ENCODE measurements at regions not wholly inside any gene's neighbourhood (a gene's known extent, or its start where the extent isn't known, plus 50 kb on each side); places are given as distances from the start of the nearest gene placed in this dataset.

- ATAC-seq (replicated peaks in 1 of 4) (no peak), DNase-seq (no peak)
- H3K4me1 ChIP-seq (ENCODE audit: control insufficient read depth in 1 of 2, extremely low read depth in 1 of 2, insufficient read depth in 2 of 2, low read length in 2 of 2), result no peaks in the 10 kb centered on the region
- H3K27me3 Mint-ChIP-seq, result no peaks in the 10 kb centered on the region
- peaks cover 0 to 5% (median 0%) of the 10 kb centered on the region in 3 donors for H3K9me3 Mint-ChIP-seq
- no peak overlapping the region for H3K27ac Mint-ChIP-seq
- 87% methylated on average over 3 of the region's 10 CpGs for WGBS (ENCODE audit: insufficient coverage)
- ChIA-PET POLR2A (no interaction called here), CTCF (interaction anchor here (0.5 to 0.6 kb wide), 2 partner anchors 721 to 833 kb away, joined by 4 read pairs; no protein-coding TSS in a partner anchor)
- H3K4me1 Mint-ChIP-seq, result peaks cover 0 to 14% (median 2%) of the 10 kb centered on the region in 3 donors
- no peaks in the 10 kb centered on the region for H3K36me3 ChIP-seq (ENCODE audit: control insufficient read depth in 2 of 2, extremely low read depth in 1 of 2, insufficient read depth in 1 of 2, low read length in 1 of 2)
- no peaks in the 10 kb centered on the region for H3K36me3 Mint-ChIP-seq
- H3K4me3 Mint-ChIP-seq, result no peak overlapping the region
- no peak overlapping the region for H3K27ac ChIP-seq (ENCODE audit: low read length)
- no peaks in the 10 kb centered on the region for H3K9me3 ChIP-seq
- H3K4me3 ChIP-seq (ENCODE audit: control insufficient read depth in 1 of 2, extremely low read depth in 1 of 2, low read length in 1 of 2), result no peak overlapping the region
- H3K27me3 ChIP-seq (replicated peaks in 1 of 2; ENCODE audit: control insufficient read depth in 2 of 2, extremely low read depth in 1 of 2, insufficient read depth in 2 of 2, low read length in 1 of 2), result no peaks in the 10 kb centered on the region
Measured at GRCh38 chr3:177513815-177514610, 316.7 kb upstream of the TBL1XR1 start.

GRCh38 chr3:177514611-177515499 is 317.6 kb upstream of the TBL1XR1 start:
- no peaks in the 10 kb centered on the region for H3K4me1 ChIP-seq (ENCODE audit: control insufficient read depth in 1 of 2, extremely low read depth in 1 of 2, insufficient read depth in 2 of 2, low read length in 2 of 2)
- Mint-ChIP-seq H3K27ac (no peak overlapping the region), H3K36me3 (no peaks in the 10 kb centered on the region), H3K4me1 (peaks cover 0 to 18% (median 2%) of the 10 kb centered on the region in 3 donors), H3K9me3 (peaks cover 0 to 5% (median 0%) of the 10 kb centered on the region in 3 donors), H3K27me3 (no peaks in the 10 kb centered on the region), H3K4me3 (no peak overlapping the region)
- H3K36me3 ChIP-seq (ENCODE audit: control insufficient read depth in 2 of 2, extremely low read depth in 1 of 2, insufficient read depth in 1 of 2, low read length in 1 of 2), result no peaks in the 10 kb centered on the region
- 100% methylated on average over 1 of the region's 9 CpGs for WGBS (ENCODE audit: insufficient coverage)
- DNase-seq, result no peak
- no peaks in the 10 kb centered on the region for H3K9me3 ChIP-seq
- no peak for ATAC-seq (replicated peaks in 1 of 4)
- no peak overlapping the region for H3K4me3 ChIP-seq (ENCODE audit: control insufficient read depth in 1 of 2, extremely low read depth in 1 of 2, low read length in 1 of 2)
- H3K27me3 ChIP-seq (replicated peaks in 1 of 2; ENCODE audit: control insufficient read depth in 2 of 2, extremely low read depth in 1 of 2, insufficient read depth in 2 of 2, low read length in 1 of 2), result no peaks in the 10 kb centered on the region
- ChIA-PET POLR2A (interaction anchor here in 1 of 2 donors (0.6 kb wide), 1 partner anchor 154 kb away, joined by 3 read pairs; no protein-coding TSS in a partner anchor), CTCF (interaction anchor here (0.5 to 0.6 kb wide), 3 partner anchors 108 to 832 kb away, joined by 3 to 4 read pairs (median 4); no protein-coding TSS in a partner anchor)
- no peak overlapping the region for H3K27ac ChIP-seq (ENCODE audit: low read length)

- H3K4me3 ChIP-seq (ENCODE audit: control insufficient read depth in 1 of 2, extremely low read depth in 1 of 2, low read length in 1 of 2), result no peak overlapping the region
- Mint-ChIP-seq H3K27ac (no peak overlapping the region), H3K4me1 (peaks cover 0 to 18% (median 1%) of the 10 kb centered on the region in 3 donors), H3K27me3 (no peaks in the 10 kb centered on the region), H3K9me3 (peaks cover 0 to 5% (median 0%) of the 10 kb centered on the region in 3 donors), H3K36me3 (no peaks in the 10 kb centered on the region), H3K4me3 (no peak overlapping the region)
- no peak overlapping the region for H3K27ac ChIP-seq (ENCODE audit: low read length)
- POLR2A ChIA-PET, result no interaction called here
- H3K9me3 ChIP-seq, result no peaks in the 10 kb centered on the region
- H3K36me3 ChIP-seq (ENCODE audit: control insufficient read depth in 2 of 2, extremely low read depth in 1 of 2, insufficient read depth in 1 of 2, low read length in 1 of 2), result no peaks in the 10 kb centered on the region
- no peaks in the 10 kb centered on the region for H3K27me3 ChIP-seq (replicated peaks in 1 of 2; ENCODE audit: control insufficient read depth in 2 of 2, extremely low read depth in 1 of 2, insufficient read depth in 2 of 2, low read length in 1 of 2)
- DNase-seq, result no peak
- CTCF ChIA-PET, result interaction anchor here in 1 of 2 donors (0.6 kb wide), 1 partner anchor 107 kb away, joined by 3 read pairs; no protein-coding TSS in a partner anchor
- WGBS (ENCODE audit: insufficient coverage), result 100% methylated on average over 1 of the region's 3 CpGs
- no peaks in the 10 kb centered on the region for H3K4me1 ChIP-seq (ENCODE audit: control insufficient read depth in 1 of 2, extremely low read depth in 1 of 2, insufficient read depth in 2 of 2, low read length in 2 of 2)
- ATAC-seq (replicated peaks in 1 of 4), result no peak
Measured at GRCh38 chr3:177515786-177516157, 318.5 kb upstream of the TBL1XR1 start.

- no peak overlapping the region for H3K27ac Mint-ChIP-seq
- Histone ChIP-seq H3K27ac (ENCODE audit: low read length) (no peak overlapping the region), H3K4me1 (ENCODE audit: control insufficient read depth in 1 of 2, extremely low read depth in 1 of 2, insufficient read depth in 2 of 2, low read length in 2 of 2) (no peaks in the 10 kb centered on the region), H3K4me3 (ENCODE audit: control insufficient read depth in 1 of 2, extremely low read depth in 1 of 2, low read length in 1 of 2) (no peak overlapping the region), H3K36me3 (ENCODE audit: control insufficient read depth in 2 of 2, extremely low read depth in 1 of 2, insufficient read depth in 1 of 2, low read length in 1 of 2) (no peaks in the 10 kb centered on the region), H3K27me3 (replicated peaks in 1 of 2; ENCODE audit: control insufficient read depth in 2 of 2, extremely low read depth in 1 of 2, insufficient read depth in 2 of 2, low read length in 1 of 2) (no peaks in the 10 kb centered on the region), H3K9me3 (no peaks in the 10 kb centered on the region)
- no peak overlapping the region for H3K4me3 Mint-ChIP-seq
- ATAC-seq (replicated peaks in 1 of 4), result no peak
- H3K27me3 Mint-ChIP-seq, result no peaks in the 10 kb centered on the region
- H3K36me3 Mint-ChIP-seq, result no peaks in the 10 kb centered on the region
- H3K9me3 Mint-ChIP-seq, result peaks cover 0 to 5% (median 0%) of the 10 kb centered on the region in 3 donors
- CTCF ChIA-PET, result interaction anchor here in 1 of 2 donors (0.5 kb wide), 1 partner anchor 466 kb away, joined by 4 read pairs; no protein-coding TSS in a partner anchor
- H3K4me1 Mint-ChIP-seq, result peaks cover 0 to 18% (median 0%) of the 10 kb centered on the region in 3 donors
- POLR2A ChIA-PET, result interaction anchor here in 1 of 2 donors (0.6 kb wide), 1 partner anchor 31 kb away, joined by 3 read pairs; no protein-coding TSS in a partner anchor
- DNase-seq, result no peak
- 95% methylated on average over 9 of the region's 14 CpGs for WGBS (ENCODE audit: insufficient coverage)
Measured at GRCh38 chr3:177516158-177517011, 319.1 kb upstream of the TBL1XR1 start.

GRCh38 chr3:177517906-177518305 is 320.6 kb upstream of the TBL1XR1 start:
- Mint-ChIP-seq H3K9me3 (peaks cover 0 to under 1% (median 0%) of the 10 kb centered on the region in 3 donors), H3K27ac (no peak overlapping the region), H3K36me3 (no peaks in the 10 kb centered on the region), H3K4me3 (no peak overlapping the region), H3K27me3 (no peaks in the 10 kb centered on the region), H3K4me1 (peaks cover 0 to 14% (median 0%) of the 10 kb centered on the region in 3 donors)
- Histone ChIP-seq H3K4me3 (ENCODE audit: control insufficient read depth in 1 of 2, extremely low read depth in 1 of 2, low read length in 1 of 2) (no peak overlapping the region), H3K9me3 (no peaks in the 10 kb centered on the region), H3K4me1 (ENCODE audit: control insufficient read depth in 1 of 2, extremely low read depth in 1 of 2, insufficient read depth in 2 of 2, low read length in 2 of 2) (no peaks in the 10 kb centered on the region), H3K27ac (ENCODE audit: low read length) (no peak overlapping the region), H3K36me3 (ENCODE audit: control insufficient read depth in 2 of 2, extremely low read depth in 1 of 2, insufficient read depth in 1 of 2, low read length in 1 of 2) (no peaks in the 10 kb centered on the region), H3K27me3 (replicated peaks in 1 of 2; ENCODE audit: control insufficient read depth in 2 of 2, extremely low read depth in 1 of 2, insufficient read depth in 2 of 2, low read length in 1 of 2) (no peaks in the 10 kb centered on the region)
- POLR2A ChIA-PET, result no interaction called here
- CTCF ChIA-PET, result no interaction called here
- DNase-seq, result no peak
- WGBS (ENCODE audit: insufficient coverage), result 94% methylated on average over 2 of the region's 2 CpGs
- ATAC-seq (replicated peaks in 1 of 4), result no peak
